ENCODE measurements at regions not wholly inside any gene's neighbourhood (a gene's known extent, or its start where the extent isn't known, plus 50 kb on each side); places are given as distances from the start of the nearest gene placed in this dataset.
"Not testable (repeated sequence)": the region's sequence is repeated elsewhere in the genome, so short reads cannot be mapped to it uniquely, and the experiment has no call there.

DNA sequence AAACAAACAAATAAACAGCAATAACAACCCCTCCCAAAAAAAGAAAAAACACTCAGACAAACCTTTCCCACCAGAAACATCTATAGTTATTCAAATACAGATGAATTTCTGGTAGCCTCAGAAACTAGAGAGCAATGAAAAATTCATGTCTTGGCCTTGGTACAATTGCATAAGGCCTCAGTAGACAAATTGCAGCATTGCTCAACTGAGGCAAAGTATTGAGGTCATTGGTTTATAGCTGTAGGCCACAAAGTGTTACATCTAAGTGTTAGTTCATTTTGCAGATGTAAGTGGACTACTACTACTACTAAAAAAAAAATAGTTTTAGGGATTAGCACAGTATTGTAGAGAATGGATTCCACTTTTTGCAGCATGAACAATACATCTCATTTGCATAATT, 2268.3 kb downstream of the ARAP2 start:
- no peaks in the 10 kb centered on the region for H3K9me2 ChIP-seq (ENCODE audit: insufficient read depth)
- no peak overlapping the region for H3K27ac ChIP-seq (ENCODE audit: low read depth, low read length)
- CTCF ChIA-PET = no interaction called here
- H2AFZ ChIP-seq (ENCODE audit: low read depth, low read length, poor library complexity, severe bottlenecking) = no peak overlapping the region
- intact Hi-C loops (cut with micrococcal nuclease) = no loop called here
- ATAC-seq = no peak
- no peaks in the 10 kb centered on the region for H3K9me3 ChIP-seq (ENCODE audit: control insufficient read depth in 1 of 2, insufficient read depth in 1 of 2, low read depth in 1 of 2, low read length in 2 of 2)
- no peak overlapping the region for H3K4me2 ChIP-seq (ENCODE audit: low read length)
- RAD21 ChIA-PET (ENCODE audit: low non-redundant PET in 1 of 2, low total read pairs in 2 of 2, uncharacterized antibody in 2 of 2, unreplicated experiment in 2 of 2) = no interaction called here
- no peak for DNase-seq (ENCODE audit: low read depth, low spot score)
- no TSS peak for BruUV-seq (replicated peaks)
- H3K4me3 ChIP-seq (replicated peaks in 1 of 2; ENCODE audit: low read depth in 1 of 2, low read length in 2 of 2) = no peak overlapping the region
- H3K79me2 ChIP-seq (ENCODE audit: insufficient read depth, low read length) = no peaks in the 10 kb centered on the region
- no peaks in the 10 kb centered on the region for H4K20me1 ChIP-seq (ENCODE audit: insufficient read depth)
- H3K9ac ChIP-seq (ENCODE audit: low read length) = no peak overlapping the region
- POLR2A ChIA-PET = no interaction called here
- H3K27me3 ChIP-seq (ENCODE audit: insufficient read depth, low read length) = no peaks in the 10 kb centered on the region
- H3K36me3 ChIP-seq (ENCODE audit: control insufficient read depth in 1 of 2, insufficient read depth in 2 of 2, low read length in 2 of 2) = no peaks in the 10 kb centered on the region
- TF ChIP-seq POLR2AphosphoS5 (IDR thresholded peaks at IDR 0.05; ENCODE audit: low read depth, low read length) (no peak), RAD21 (IDR thresholded peaks at IDR 0.05; ENCODE audit: low read depth) (no peak), ZFX (IDR thresholded peaks at IDR 0.05) (no peak), JUND (IDR thresholded peaks at IDR 0.05) (no peak), SIN3A (IDR thresholded peaks at IDR 0.05; ENCODE audit: low read depth) (no peak), EZH2phosphoT487 (IDR thresholded peaks at IDR 0.05; ENCODE audit: borderline replicate concordance) (no peak), POLR2A (IDR thresholded peaks at IDR 0.05; ENCODE audit: borderline replicate concordance, extremely low read depth, insufficient read depth, insufficient read length) (no peak), CBX3 (IDR thresholded peaks at IDR 0.05; ENCODE audit: low read depth) (no peak), ZNF274 (IDR thresholded peaks at IDR 0.05; ENCODE audit: low read depth, low read length) (no peak), FOSL1 (IDR thresholded peaks at IDR 0.05; ENCODE audit: low read depth) (no peak)
- TF ChIP-seq, protein P1, sequence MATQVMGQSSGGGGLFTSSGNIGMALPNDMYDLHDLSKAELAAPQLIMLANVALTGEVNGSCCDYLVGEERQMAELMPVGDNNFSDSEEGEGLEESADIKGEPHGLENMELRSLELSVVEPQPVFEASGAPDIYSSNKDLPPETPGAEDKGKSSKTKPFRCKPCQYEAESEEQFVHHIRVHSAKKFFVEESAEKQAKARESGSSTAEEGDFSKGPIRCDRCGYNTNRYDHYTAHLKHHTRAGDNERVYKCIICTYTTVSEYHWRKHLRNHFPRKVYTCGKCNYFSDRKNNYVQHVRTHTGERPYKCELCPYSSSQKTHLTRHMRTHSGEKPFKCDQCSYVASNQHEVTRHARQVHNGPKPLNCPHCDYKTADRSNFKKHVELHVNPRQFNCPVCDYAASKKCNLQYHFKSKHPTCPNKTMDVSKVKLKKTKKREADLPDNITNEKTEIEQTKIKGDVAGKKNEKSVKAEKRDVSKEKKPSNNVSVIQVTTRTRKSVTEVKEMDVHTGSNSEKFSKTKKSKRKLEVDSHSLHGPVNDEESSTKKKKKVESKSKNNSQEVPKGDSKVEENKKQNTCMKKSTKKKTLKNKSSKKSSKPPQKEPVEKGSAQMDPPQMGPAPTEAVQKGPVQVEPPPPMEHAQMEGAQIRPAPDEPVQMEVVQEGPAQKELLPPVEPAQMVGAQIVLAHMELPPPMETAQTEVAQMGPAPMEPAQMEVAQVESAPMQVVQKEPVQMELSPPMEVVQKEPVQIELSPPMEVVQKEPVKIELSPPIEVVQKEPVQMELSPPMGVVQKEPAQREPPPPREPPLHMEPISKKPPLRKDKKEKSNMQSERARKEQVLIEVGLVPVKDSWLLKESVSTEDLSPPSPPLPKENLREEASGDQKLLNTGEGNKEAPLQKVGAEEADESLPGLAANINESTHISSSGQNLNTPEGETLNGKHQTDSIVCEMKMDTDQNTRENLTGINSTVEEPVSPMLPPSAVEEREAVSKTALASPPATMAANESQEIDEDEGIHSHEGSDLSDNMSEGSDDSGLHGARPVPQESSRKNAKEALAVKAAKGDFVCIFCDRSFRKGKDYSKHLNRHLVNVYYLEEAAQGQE (IDR thresholded peaks at IDR 0.05; ENCODE audit: low read depth) = no peak
- TF ChIP-seq, protein P2, sequence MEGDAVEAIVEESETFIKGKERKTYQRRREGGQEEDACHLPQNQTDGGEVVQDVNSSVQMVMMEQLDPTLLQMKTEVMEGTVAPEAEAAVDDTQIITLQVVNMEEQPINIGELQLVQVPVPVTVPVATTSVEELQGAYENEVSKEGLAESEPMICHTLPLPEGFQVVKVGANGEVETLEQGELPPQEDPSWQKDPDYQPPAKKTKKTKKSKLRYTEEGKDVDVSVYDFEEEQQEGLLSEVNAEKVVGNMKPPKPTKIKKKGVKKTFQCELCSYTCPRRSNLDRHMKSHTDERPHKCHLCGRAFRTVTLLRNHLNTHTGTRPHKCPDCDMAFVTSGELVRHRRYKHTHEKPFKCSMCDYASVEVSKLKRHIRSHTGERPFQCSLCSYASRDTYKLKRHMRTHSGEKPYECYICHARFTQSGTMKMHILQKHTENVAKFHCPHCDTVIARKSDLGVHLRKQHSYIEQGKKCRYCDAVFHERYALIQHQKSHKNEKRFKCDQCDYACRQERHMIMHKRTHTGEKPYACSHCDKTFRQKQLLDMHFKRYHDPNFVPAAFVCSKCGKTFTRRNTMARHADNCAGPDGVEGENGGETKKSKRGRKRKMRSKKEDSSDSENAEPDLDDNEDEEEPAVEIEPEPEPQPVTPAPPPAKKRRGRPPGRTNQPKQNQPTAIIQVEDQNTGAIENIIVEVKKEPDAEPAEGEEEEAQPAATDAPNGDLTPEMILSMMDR (IDR thresholded peaks at IDR 0.05 in 2 of 3, conservative IDR thresholded peaks at IDR 0.05 in 1 of 3; ENCODE audit: borderline replicate concordance in 1 of 3, insufficient read depth in 1 of 3, low read depth in 2 of 3, low read length in 2 of 3) = no peak
- TF ChIP-seq, protein P3, sequence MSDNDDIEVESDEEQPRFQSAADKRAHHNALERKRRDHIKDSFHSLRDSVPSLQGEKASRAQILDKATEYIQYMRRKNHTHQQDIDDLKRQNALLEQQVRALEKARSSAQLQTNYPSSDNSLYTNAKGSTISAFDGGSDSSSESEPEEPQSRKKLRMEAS (IDR thresholded peaks at IDR 0.05) = no peak
- no peaks in the 10 kb centered on the region for H3K4me1 ChIP-seq (ENCODE audit: control insufficient read depth in 1 of 2, insufficient read depth in 2 of 2, low read length in 2 of 2)

DNA sequence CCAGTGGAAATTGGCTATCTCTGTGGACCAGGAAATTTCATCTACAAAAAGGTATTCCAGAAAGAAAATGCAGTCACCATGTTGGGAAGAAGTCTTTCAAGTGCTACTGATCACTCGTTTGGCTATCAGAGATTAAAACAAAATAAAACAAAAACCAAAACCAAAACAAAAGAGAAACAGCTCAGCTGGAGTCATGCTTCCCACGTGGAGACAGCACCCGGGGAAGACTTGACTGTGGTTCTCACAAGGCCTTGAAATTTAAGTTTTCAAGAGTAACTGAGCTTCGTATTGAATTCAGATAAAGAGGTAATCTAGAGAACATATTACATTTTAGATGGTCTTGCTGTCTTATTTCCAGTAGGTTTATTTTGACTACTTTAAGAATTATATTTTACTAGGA, 2264.5 kb downstream of the ARAP2 start:
- RAD21 ChIA-PET (ENCODE audit: low non-redundant PET in 1 of 2, low total read pairs in 2 of 2, uncharacterized antibody in 2 of 2, unreplicated experiment in 2 of 2); H3K4me2 ChIP-seq (ENCODE audit: low read length); H3K9ac ChIP-seq (ENCODE audit: low read length); POLR2A ChIA-PET; ATAC-seq; H3K9me3 ChIP-seq (ENCODE audit: control insufficient read depth in 1 of 2, insufficient read depth in 1 of 2, low read depth in 1 of 2, low read length in 2 of 2); H3K36me3 ChIP-seq (ENCODE audit: control insufficient read depth in 1 of 2, insufficient read depth in 2 of 2, low read length in 2 of 2); H4K20me1 ChIP-seq (ENCODE audit: insufficient read depth); H3K27ac ChIP-seq (ENCODE audit: low read depth, low read length); H3K9me2 ChIP-seq (ENCODE audit: insufficient read depth); H3K79me2 ChIP-seq (ENCODE audit: insufficient read depth, low read length); CTCF ChIA-PET; H3K4me3 ChIP-seq (replicated peaks in 1 of 2; ENCODE audit: low read depth in 1 of 2, low read length in 2 of 2); intact Hi-C loops (cut with micrococcal nuclease); BruUV-seq (replicated peaks); H2AFZ ChIP-seq (ENCODE audit: low read depth, low read length, poor library complexity, severe bottlenecking); DNase-seq (ENCODE audit: low read depth, low spot score); H3K4me1 ChIP-seq (ENCODE audit: control insufficient read depth in 1 of 2, insufficient read depth in 2 of 2, low read length in 2 of 2); H3K27me3 ChIP-seq (ENCODE audit: insufficient read depth, low read length): not testable (repeated sequence)

Measured in HCT116 (cell line).